ENCODE measurements at regions not wholly inside any gene's neighbourhood (a gene's known extent, or its start where the extent isn't known, plus 50 kb on each side); places are given as distances from the start of the nearest gene placed in this dataset.
A peak's percentile ranks its signal among the peaks of the same experiment; 100 is the strongest.
"Not testable (repeated sequence)": the region's sequence is repeated elsewhere in the genome, so short reads cannot be mapped to it uniquely, and the experiment has no call there.

- H3K36me3 Mint-ChIP-seq = no peaks in the 10 kb centered on the region
- no peak overlapping the region for H3K27ac Mint-ChIP-seq
- no peaks in the 10 kb centered on the region for H3K4me1 Mint-ChIP-seq
- ATAC-seq = no peak
- H3K27me3 Mint-ChIP-seq = no peaks in the 10 kb centered on the region
- H3K4me3 Mint-ChIP-seq = no peak overlapping the region
- H3K9me3 Mint-ChIP-seq = peaks cover 9% of the 10 kb centered on the region
These were observed 1022.3 kb downstream of the EPHA3 start for GRCh38 chr3:90129730-90130129.

GRCh38 chr3:90132197-90132596, 1024.8 kb downstream of the EPHA3 start:
- H3K36me3 Mint-ChIP-seq = no peaks in the 10 kb centered on the region
- H3K27me3 Mint-ChIP-seq = no peaks in the 10 kb centered on the region
- H3K27ac Mint-ChIP-seq = no peak overlapping the region

GRCh38 chr3:90134090-90134489, 1026.7 kb downstream of the EPHA3 start:
- Mint-ChIP-seq H3K27ac (no peak overlapping the region), H3K9me3 (peaks cover 4% of the 10 kb centered on the region), H3K4me1 (no peaks in the 10 kb centered on the region), H3K36me3 (no peaks in the 10 kb centered on the region), H3K27me3 (no peaks in the 10 kb centered on the region), H3K4me3 (no peak overlapping the region)
- ATAC-seq = no peak

More at GRCh38 chr3:90132197-90132596, 1024.8 kb downstream of the EPHA3 start:
- H3K4me3 Mint-ChIP-seq = no peak overlapping the region
- no peak for ATAC-seq
- H3K4me1 Mint-ChIP-seq = no peaks in the 10 kb centered on the region
- H3K9me3 Mint-ChIP-seq = peaks cover 6% of the 10 kb centered on the region

- Mint-ChIP-seq H3K36me3 (no peaks in the 10 kb centered on the region), H3K4me1 (no peaks in the 10 kb centered on the region), H3K4me3 (no peak overlapping the region), H3K27me3 (no peaks in the 10 kb centered on the region), H3K9me3 (peaks cover 4% of the 10 kb centered on the region), H3K27ac (no peak overlapping the region)
- no peak for ATAC-seq
These were observed 1029.2 kb downstream of the EPHA3 start for GRCh38 chr3:90136456-90137191.

- no peak for ATAC-seq
- Mint-ChIP-seq H3K27me3 (no peaks in the 10 kb centered on the region), H3K4me1 (no peaks in the 10 kb centered on the region), H3K36me3 (no peaks in the 10 kb centered on the region), H3K27ac (no peak overlapping the region), H3K9me3 (no peaks in the 10 kb centered on the region), H3K4me3 (no peak overlapping the region)
These were observed 1037.9 kb downstream of the EPHA3 start for GRCh38 chr3:90145094-90145860.

- no peaks in the 10 kb centered on the region for H3K27me3 Mint-ChIP-seq
- H3K36me3 Mint-ChIP-seq = no peaks in the 10 kb centered on the region
- no peak for ATAC-seq
- H3K4me3 Mint-ChIP-seq = no peak overlapping the region
- no peak overlapping the region for H3K27ac Mint-ChIP-seq
- H3K9me3 Mint-ChIP-seq = peaks cover 3% of the 10 kb centered on the region
- no peaks in the 10 kb centered on the region for H3K4me1 Mint-ChIP-seq
These were observed 1072.7 kb downstream of the EPHA3 start for GRCh38 chr3:90180096-90180495.

- Mint-ChIP-seq H3K27me3 (no peaks in the 10 kb centered on the region), H3K4me1 (no peaks in the 10 kb centered on the region), H3K27ac (no peak overlapping the region), H3K9me3 (peaks cover 3% of the 10 kb centered on the region), H3K36me3 (no peaks in the 10 kb centered on the region), H3K4me3 (no peak overlapping the region)
- no peak for ATAC-seq
These were observed 1073.1 kb downstream of the EPHA3 start for GRCh38 chr3:90180543-90180942.

- not testable (repeated sequence) for H3K4me3 Mint-ChIP-seq, H3K27ac Mint-ChIP-seq, H3K36me3 Mint-ChIP-seq, H3K27me3 Mint-ChIP-seq, H3K9me3 Mint-ChIP-seq, H3K4me1 Mint-ChIP-seq
- peak; percentile 43 for ATAC-seq
These were observed 1075.0 kb downstream of the EPHA3 start for GRCh38 chr3:90182291-90182976.

GRCh38 chr3:90184861-90185260, 1077.4 kb downstream of the EPHA3 start:
- Mint-ChIP-seq H3K36me3 (no peaks in the 10 kb centered on the region), H3K9me3 (peaks cover 2% of the 10 kb centered on the region), H3K4me3 (no peak overlapping the region), H3K27me3 (no peaks in the 10 kb centered on the region), H3K27ac (no peak overlapping the region), H3K4me1 (no peaks in the 10 kb centered on the region)
- no peak for ATAC-seq

- H3K36me3 Mint-ChIP-seq, H3K4me1 Mint-ChIP-seq, H3K27me3 Mint-ChIP-seq, ATAC-seq, H3K27ac Mint-ChIP-seq, H3K4me3 Mint-ChIP-seq, H3K9me3 Mint-ChIP-seq: not testable (repeated sequence)
These were observed 1090.0 kb downstream of the EPHA3 start for GRCh38 chr3:90197383-90197782.

- H3K4me3 Mint-ChIP-seq, H3K4me1 Mint-ChIP-seq, H3K9me3 Mint-ChIP-seq, H3K27me3 Mint-ChIP-seq, ATAC-seq, H3K36me3 Mint-ChIP-seq, H3K27ac Mint-ChIP-seq: not testable (repeated sequence)
These were observed 1095.5 kb downstream of the EPHA3 start for GRCh38 chr3:90202931-90203330.

GRCh38 chr3:90206482-90206881, 1099.1 kb downstream of the EPHA3 start:
- ATAC-seq, H3K27ac Mint-ChIP-seq, H3K27me3 Mint-ChIP-seq, H3K4me3 Mint-ChIP-seq, H3K9me3 Mint-ChIP-seq, H3K4me1 Mint-ChIP-seq, H3K36me3 Mint-ChIP-seq: not testable (repeated sequence)

- not testable (repeated sequence) for ATAC-seq, H3K9me3 Mint-ChIP-seq, H3K36me3 Mint-ChIP-seq, H3K27ac Mint-ChIP-seq, H3K27me3 Mint-ChIP-seq, H3K4me1 Mint-ChIP-seq, H3K4me3 Mint-ChIP-seq
These were observed 1100.1 kb downstream of the EPHA3 start for GRCh38 chr3:90207353-90208097.

- no peaks in the 10 kb centered on the region for H3K36me3 Mint-ChIP-seq
- no peak for ATAC-seq
- no peak overlapping the region for H3K27ac Mint-ChIP-seq
- H3K9me3 Mint-ChIP-seq = peaks cover 9% of the 10 kb centered on the region
- no peaks in the 10 kb centered on the region for H3K27me3 Mint-ChIP-seq
- H3K4me1 Mint-ChIP-seq = no peaks in the 10 kb centered on the region
- H3K4me3 Mint-ChIP-seq = no peak overlapping the region
These were observed 1114.5 kb downstream of the EPHA3 start for GRCh38 chr3:90221900-90222299.

- H3K4me3 Mint-ChIP-seq = no peak overlapping the region
- peaks cover 11% of the 10 kb centered on the region for H3K9me3 Mint-ChIP-seq
- no peak overlapping the region for H3K27ac Mint-ChIP-seq
- ATAC-seq = no peak
- H3K27me3 Mint-ChIP-seq = no peaks in the 10 kb centered on the region
- H3K36me3 Mint-ChIP-seq = no peaks in the 10 kb centered on the region
- no peaks in the 10 kb centered on the region for H3K4me1 Mint-ChIP-seq
These were observed 1134.1 kb downstream of the EPHA3 start for GRCh38 chr3:90241481-90241880.
